ENCODE measurements at regions not wholly inside any gene's neighbourhood (a gene's known extent, or its start where the extent isn't known, plus 50 kb on each side); places are given as distances from the start of the nearest gene placed in this dataset.
"Not testable (repeated sequence)": the region's sequence is repeated elsewhere in the genome, so short reads cannot be mapped to it uniquely, and the experiment has no call there.

DNA sequence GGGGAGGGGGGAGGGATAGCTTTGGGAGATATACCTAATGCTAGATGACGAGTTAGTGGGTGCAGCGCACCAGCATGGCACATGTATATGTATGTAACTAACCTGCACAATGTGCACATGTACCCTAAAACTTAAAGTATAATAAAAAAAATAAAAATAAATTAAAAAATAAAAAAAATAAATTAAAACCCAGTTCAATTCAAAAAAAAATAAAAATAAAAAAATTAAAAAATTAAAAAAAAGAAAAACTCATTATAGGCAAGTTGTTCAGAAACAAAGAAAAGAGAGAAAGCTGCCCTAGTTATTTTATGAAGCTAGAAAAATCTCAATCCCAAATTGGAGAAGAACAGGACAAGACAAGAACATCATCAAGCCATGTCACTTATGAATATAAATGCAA is 147.5 kb upstream of the PRR20G start:
- TF ChIP-seq POLR2AphosphoS5, POLR2A (IDR thresholded peaks at IDR 0.05): not testable (repeated sequence)
- TF ChIP-seq, protein P1, sequence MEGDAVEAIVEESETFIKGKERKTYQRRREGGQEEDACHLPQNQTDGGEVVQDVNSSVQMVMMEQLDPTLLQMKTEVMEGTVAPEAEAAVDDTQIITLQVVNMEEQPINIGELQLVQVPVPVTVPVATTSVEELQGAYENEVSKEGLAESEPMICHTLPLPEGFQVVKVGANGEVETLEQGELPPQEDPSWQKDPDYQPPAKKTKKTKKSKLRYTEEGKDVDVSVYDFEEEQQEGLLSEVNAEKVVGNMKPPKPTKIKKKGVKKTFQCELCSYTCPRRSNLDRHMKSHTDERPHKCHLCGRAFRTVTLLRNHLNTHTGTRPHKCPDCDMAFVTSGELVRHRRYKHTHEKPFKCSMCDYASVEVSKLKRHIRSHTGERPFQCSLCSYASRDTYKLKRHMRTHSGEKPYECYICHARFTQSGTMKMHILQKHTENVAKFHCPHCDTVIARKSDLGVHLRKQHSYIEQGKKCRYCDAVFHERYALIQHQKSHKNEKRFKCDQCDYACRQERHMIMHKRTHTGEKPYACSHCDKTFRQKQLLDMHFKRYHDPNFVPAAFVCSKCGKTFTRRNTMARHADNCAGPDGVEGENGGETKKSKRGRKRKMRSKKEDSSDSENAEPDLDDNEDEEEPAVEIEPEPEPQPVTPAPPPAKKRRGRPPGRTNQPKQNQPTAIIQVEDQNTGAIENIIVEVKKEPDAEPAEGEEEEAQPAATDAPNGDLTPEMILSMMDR (IDR thresholded peaks at IDR 0.05): not testable (repeated sequence)

Data from breast epithelium (tissue), 3 donors.